ENCODE measurements at regions not wholly inside any gene's neighbourhood (a gene's known extent, or its start where the extent isn't known, plus 50 kb on each side); places are given as distances from the start of the nearest gene placed in this dataset.

DNA sequence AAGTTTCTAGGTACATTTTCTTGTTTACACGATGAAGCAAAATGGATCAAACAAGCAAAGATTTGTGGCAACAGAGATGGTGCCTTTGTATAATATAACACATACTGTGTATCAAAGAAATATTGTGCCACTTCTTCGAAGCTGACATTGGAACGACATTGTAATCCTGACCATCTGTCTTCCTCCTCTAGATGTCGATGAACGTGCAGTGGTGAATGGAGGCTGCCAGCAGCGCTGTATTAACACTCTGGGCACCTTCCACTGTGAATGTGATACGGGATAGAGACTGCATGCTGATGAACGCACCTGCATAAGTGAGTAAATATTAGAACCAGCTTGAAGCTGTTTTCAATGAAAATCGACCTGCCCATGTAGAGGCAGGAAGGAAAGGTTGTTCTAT lies 613.3 kb upstream of the GOLIM4 start:
- TF ChIP-seq, protein P1, sequence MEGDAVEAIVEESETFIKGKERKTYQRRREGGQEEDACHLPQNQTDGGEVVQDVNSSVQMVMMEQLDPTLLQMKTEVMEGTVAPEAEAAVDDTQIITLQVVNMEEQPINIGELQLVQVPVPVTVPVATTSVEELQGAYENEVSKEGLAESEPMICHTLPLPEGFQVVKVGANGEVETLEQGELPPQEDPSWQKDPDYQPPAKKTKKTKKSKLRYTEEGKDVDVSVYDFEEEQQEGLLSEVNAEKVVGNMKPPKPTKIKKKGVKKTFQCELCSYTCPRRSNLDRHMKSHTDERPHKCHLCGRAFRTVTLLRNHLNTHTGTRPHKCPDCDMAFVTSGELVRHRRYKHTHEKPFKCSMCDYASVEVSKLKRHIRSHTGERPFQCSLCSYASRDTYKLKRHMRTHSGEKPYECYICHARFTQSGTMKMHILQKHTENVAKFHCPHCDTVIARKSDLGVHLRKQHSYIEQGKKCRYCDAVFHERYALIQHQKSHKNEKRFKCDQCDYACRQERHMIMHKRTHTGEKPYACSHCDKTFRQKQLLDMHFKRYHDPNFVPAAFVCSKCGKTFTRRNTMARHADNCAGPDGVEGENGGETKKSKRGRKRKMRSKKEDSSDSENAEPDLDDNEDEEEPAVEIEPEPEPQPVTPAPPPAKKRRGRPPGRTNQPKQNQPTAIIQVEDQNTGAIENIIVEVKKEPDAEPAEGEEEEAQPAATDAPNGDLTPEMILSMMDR (optimal IDR thresholded peaks at IDR 0.05 in 1 of 3, IDR thresholded peaks at IDR 0.05 in 1 of 3, conservative IDR thresholded peaks at IDR 0.05 in 1 of 3; ENCODE audit: extremely low read depth in 1 of 3, insufficient read depth in 2 of 3, low read length in 3 of 3) = no peak
- TF ChIP-seq EZH2 (IDR thresholded peaks at IDR 0.05; ENCODE audit: low read length) = no peak

Data from keratinocyte (primary cell).